Type B pancreatic cell (in vitro differentiated cells): ENCODE measurements at regions not wholly inside any gene's neighbourhood (a gene's known extent, or its start where the extent isn't known, plus 50 kb on each side); places are given as distances from the start of the nearest gene placed in this dataset.

Source experiments
- DNase-seq: peaks from one replicate; pipeline ENCODE4 v3.0.0; 2021; ENCODE audit warnings: mixed read lengths; ENCODE audit not compliant: unreplicated experiment; ENCODE audit errors: extremely low spot score
- H3K27ac Mint-ChIP-seq: 2 replicates; pipeline ENCODE4 v1.8.0; 2021; ENCODE audit warnings: mild to moderate bottlenecking, mixed read lengths
- H3K27me3 Mint-ChIP-seq: 2 replicates; pipeline ENCODE4 v1.8.0; 2021; ENCODE audit warnings: mixed read lengths
- H3K36me3 Mint-ChIP-seq: 2 replicates; pipeline ENCODE4 v1.8.0; 2021; ENCODE audit warnings: mixed read lengths
- H3K4me1 Mint-ChIP-seq: one replicate; pipeline ENCODE4 v1.8.0; 2021; ENCODE audit warnings: mixed read lengths; ENCODE audit not compliant: unreplicated experiment
- H3K4me3 Mint-ChIP-seq: 2 replicates; pipeline ENCODE4 v1.8.0; 2021; ENCODE audit warnings: mild to moderate bottlenecking, mixed read lengths
- H3K9me3 Mint-ChIP-seq: 2 replicates; pipeline ENCODE4 v1.8.0; 2021; ENCODE audit warnings: mixed read lengths
- CTCF ChIP-seq: fragments of 200-600 bp; sonication (generic); conservative IDR thresholded peaks from 2 replicates; pipeline ENCODE4 v1.5.0; 2021; ENCODE audit warnings: antibody characterized with exemption, mild to moderate bottlenecking

GRCh38 chr5:160938532-160938931, 86.5 kb upstream of the ATP10B start:
- no peak for DNase-seq
- H3K27ac Mint-ChIP-seq, result no peak overlapping the region
- H3K36me3 Mint-ChIP-seq, result no peaks in the 10 kb centered on the region

GRCh38 chr5:160937570-160937969, 85.6 kb upstream of the ATP10B start:
- Mint-ChIP-seq H3K9me3 (no peaks in the 10 kb centered on the region), H3K27ac (no peak overlapping the region)
- no peak for TF ChIP-seq CTCF

More at GRCh38 chr5:160938532-160938931, 86.5 kb upstream of the ATP10B start:
- Mint-ChIP-seq H3K9me3 (no peaks in the 10 kb centered on the region), H3K4me3 (no peak overlapping the region), H3K27me3 (no peaks in the 10 kb centered on the region), H3K4me1 (no peaks in the 10 kb centered on the region)
- no peak for TF ChIP-seq CTCF

GRCh38 chr5:160935776-160936175, 83.8 kb upstream of the ATP10B start:
- Mint-ChIP-seq H3K4me1 (no peaks in the 10 kb centered on the region), H3K27ac (no peak overlapping the region), H3K27me3 (no peaks in the 10 kb centered on the region), H3K9me3 (no peaks in the 10 kb centered on the region), H3K4me3 (no peak overlapping the region), H3K36me3 (no peaks in the 10 kb centered on the region)
- no peak for TF ChIP-seq CTCF
- no peak for DNase-seq

More at GRCh38 chr5:160937570-160937969, 85.6 kb upstream of the ATP10B start:
- Mint-ChIP-seq H3K4me3 (no peak overlapping the region), H3K27me3 (no peaks in the 10 kb centered on the region), H3K4me1 (no peaks in the 10 kb centered on the region), H3K36me3 (no peaks in the 10 kb centered on the region)
- no peak for DNase-seq

GRCh38 chr5:160931283-160931682, 79.3 kb upstream of the ATP10B start:
- no peak overlapping the region for H3K4me3 Mint-ChIP-seq
- no peaks in the 10 kb centered on the region for H3K9me3 Mint-ChIP-seq
- H3K27ac Mint-ChIP-seq, result no peak overlapping the region
- no peaks in the 10 kb centered on the region for H3K27me3 Mint-ChIP-seq
- TF ChIP-seq CTCF, result no peak
- no peaks in the 10 kb centered on the region for H3K36me3 Mint-ChIP-seq
- no peak for DNase-seq
- H3K4me1 Mint-ChIP-seq, result peaks cover 7% of the 10 kb centered on the region

- Mint-ChIP-seq H3K36me3 (no peaks in the 10 kb centered on the region), H3K27ac (peak overlapping the region; percentile 63), H3K4me1 (peaks cover 9% of the 10 kb centered on the region), H3K4me3 (peak overlapping the region; percentile 44), H3K27me3 (no peaks in the 10 kb centered on the region), H3K9me3 (no peaks in the 10 kb centered on the region)
- no peak for TF ChIP-seq CTCF
- DNase-seq, result no peak
These were observed 78.4 kb upstream of the ATP10B start for GRCh38 chr5:160930406-160930805.

GRCh38 chr5:160929906-160930305, 77.9 kb upstream of the ATP10B start:
- Mint-ChIP-seq H3K36me3 (no peaks in the 10 kb centered on the region), H3K4me3 (peak overlapping the region; percentile 45), H3K9me3 (no peaks in the 10 kb centered on the region), H3K27ac (peak overlapping the region; percentile 63), H3K27me3 (no peaks in the 10 kb centered on the region), H3K4me1 (peaks cover 9% of the 10 kb centered on the region)
- no peak for DNase-seq
- no peak for TF ChIP-seq CTCF
